Cardiac septum (tissue), 1 donor: ENCODE measurements at regions not wholly inside any gene's neighbourhood (a gene's known extent, or its start where the extent isn't known, plus 50 kb on each side); places are given as distances from the start of the nearest gene placed in this dataset.
"Not testable (repeated sequence)": the region's sequence is repeated elsewhere in the genome, so short reads cannot be mapped to it uniquely, and the experiment has no call there.

Experiments used
- DNase-seq: peaks from one replicate; pipeline ENCODE4 v3.0.0-alpha.2; 2020; ENCODE audit warnings: low spot score
- intact Hi-C: fragments of 100-400 bp; cut with DNase I; formaldehyde crosslinking; loops from one replicate; pipeline ENCODE4 v1.14.0; 2022
- donor health status: DM: no; HTN: no; CAD: no.

DNA sequence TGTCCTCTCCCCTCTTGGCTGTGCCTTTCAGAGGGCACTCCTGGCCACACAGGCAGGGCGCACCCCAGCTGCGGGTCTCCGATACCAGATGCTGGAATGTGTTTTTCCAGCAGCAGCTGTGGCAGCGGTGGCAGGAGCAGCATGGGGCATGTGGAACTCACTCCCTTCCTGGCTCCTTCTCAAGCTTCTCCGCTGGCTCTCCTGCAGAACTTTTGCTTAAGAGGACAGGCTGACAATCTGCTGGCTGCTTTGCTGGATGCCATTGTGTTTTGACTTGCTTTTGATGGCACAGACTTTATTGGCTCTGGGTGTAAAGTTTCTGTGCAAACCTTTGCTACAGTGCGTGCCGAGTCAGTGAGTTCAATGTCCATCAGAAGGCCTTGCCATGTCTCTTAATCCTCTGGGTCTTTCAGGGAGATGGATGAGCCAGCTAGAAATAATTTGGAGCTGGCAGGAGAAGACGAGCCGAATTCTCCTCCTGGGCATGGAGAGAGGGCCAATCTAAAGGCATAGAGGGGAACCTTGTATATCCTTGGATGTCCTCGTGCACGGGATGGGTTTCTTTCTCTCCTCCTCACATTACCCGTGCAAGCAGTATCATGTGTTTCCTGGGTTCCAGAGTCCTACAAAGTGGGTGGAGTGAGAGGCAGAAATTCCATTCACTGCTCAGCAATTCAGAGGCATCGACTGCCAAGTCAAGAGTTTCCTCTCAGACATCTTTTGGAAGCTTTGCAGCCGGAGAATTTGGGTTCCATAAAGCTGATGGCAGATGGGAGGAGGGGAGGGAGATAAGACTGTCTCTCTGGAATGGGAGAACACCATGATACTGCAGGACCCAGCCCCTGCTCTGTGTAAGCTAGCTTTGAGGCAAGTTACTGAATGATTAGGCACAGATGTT lies 231.2 kb downstream of the FGF9 start:
- intact Hi-C loops = no loop called here
- no peak for DNase-seq

GRCh38 chr13:21902709-21903098 lies 231.8 kb downstream of the FGF9 start:
- DNase-seq = no peak
- intact Hi-C loops = no loop called here

DNA sequence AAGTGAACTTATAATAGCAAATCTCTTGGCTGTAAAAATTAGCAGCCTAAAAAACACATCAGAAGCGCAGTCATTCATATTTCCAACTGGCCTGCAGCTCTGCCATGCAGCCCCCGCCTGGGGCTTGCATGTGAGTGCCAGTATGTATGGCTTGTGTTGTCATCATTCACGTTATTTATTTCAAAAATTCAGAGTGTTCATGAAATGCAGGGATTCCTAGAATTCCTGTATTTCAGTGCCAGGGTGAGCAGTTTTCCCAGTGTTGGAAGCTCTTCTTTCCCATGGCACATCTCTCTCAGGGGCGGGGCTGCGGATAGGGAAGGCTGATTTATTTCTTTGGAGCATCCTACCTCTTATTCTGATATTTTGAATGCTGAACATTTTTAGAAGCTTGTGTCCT lies 234.6 kb downstream of the FGF9 start:
- DNase-seq = no peak
- intact Hi-C loops = no loop called here

- no peak for DNase-seq
- intact Hi-C loops = no loop called here
Measured at GRCh38 chr13:21909331-21909730, 238.5 kb downstream of the FGF9 start.

GRCh38 chr13:21910546-21910945 lies 239.7 kb downstream of the FGF9 start:
- DNase-seq = no peak
- intact Hi-C loops = no loop called here

GRCh38 chr13:21911646-21912298 lies 240.9 kb downstream of the FGF9 start:
- no peak for DNase-seq

GRCh38 chr13:21913010-21913409 lies 242.1 kb downstream of the FGF9 start:
- intact Hi-C loops = no loop called here
- no peak for DNase-seq

More at GRCh38 chr13:21911646-21912298, 240.9 kb downstream of the FGF9 start:
- intact Hi-C loops = no loop called here

DNA sequence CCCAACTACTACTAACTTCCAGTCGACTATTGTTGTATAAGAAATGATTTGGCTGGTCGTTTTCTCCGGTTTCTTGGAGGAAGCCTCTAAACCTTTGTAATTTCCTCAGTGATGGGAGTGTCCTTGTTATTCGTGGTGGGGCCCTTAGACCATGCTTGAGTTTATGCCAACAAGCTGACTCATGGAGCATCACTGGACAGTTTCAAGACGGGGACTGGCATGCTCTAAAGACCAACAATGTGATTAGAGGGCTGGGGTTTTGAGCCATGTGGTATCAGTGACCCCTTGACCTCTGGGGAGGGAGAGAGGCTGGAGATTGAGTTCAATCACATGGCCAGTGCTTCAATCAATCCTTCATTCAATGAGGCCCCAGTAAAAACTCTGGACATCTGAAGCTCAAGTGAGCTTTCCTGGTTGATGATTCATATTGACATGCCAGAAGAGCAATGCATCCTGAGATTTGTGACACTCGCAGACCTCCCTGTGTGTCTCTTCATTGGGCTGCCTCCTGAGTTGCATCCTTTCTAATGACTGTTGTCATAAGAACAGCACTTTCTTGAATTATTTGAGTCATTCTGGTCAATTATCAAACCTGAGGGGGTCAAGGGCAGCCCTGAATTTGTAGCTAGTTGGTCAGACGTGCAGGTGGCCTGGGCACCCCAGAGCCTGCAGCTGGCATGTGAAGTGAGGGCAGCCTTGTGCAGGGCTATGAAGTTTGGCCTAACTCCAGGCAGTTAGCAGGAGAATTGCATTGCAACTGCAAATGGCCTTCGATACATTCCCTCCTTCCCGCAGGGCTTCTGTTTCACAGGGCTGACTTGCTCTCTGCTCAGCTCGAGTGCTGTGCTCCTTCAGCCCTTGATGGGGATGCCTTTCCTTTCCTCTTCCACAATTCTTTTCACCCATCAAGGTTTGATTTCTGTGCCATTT lies 246.5 kb downstream of the FGF9 start:
- DNase-seq = no peak
- intact Hi-C loops = no loop called here

GRCh38 chr13:21920802-21921201 lies 249.9 kb downstream of the FGF9 start:
- intact Hi-C loops, DNase-seq: not testable (repeated sequence)

- DNase-seq = no peak
- intact Hi-C loops = no loop called here
Measured at GRCh38 chr13:21924958-21925357, 254.1 kb downstream of the FGF9 start.

DNA sequence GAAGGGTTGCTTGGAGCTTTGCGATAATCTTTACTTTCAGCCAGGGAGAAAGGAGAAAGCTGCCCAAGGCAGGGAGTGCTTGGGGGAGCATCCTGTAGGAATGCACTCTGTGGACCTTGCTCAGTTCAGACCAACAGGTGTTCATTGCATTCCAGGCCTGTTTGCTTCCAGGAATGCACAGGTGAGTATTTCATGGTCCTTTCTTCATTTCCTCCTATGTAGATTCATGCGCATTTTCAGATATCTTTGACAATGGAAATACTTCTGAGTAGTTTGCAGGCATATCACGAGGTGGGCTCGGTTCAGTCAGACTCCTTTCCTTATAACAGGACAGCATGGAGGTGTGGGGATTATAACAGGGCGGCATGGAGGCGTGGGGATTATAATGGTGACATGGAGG lies 254.8 kb downstream of the FGF9 start:
- intact Hi-C loops = no loop called here
- no peak for DNase-seq

- no peak for DNase-seq
- intact Hi-C loops = no loop called here
Measured at GRCh38 chr13:21929400-21929799, 258.5 kb downstream of the FGF9 start.

DNA sequence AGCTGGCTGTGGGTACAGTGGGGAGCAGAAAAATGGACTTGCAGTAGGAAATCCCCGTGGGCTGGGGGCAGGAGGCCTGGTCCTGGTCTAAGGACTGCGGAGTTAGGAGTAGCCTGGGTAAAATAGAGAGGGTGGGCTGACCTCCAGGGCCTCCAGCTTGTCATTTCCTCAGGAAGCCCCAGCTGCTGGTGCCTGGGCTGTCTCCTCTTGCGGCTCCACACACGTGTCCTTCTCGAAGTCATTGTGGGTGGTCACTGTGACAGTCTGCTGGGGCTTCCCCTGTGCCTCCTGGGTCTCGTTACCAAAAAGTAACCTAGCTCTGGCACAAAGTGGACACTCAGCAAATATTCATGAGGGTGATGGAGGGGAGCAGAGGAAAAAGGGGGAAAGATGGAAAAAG lies 259.7 kb downstream of the FGF9 start:
- DNase-seq = no peak
- intact Hi-C loops = no loop called here

DNA sequence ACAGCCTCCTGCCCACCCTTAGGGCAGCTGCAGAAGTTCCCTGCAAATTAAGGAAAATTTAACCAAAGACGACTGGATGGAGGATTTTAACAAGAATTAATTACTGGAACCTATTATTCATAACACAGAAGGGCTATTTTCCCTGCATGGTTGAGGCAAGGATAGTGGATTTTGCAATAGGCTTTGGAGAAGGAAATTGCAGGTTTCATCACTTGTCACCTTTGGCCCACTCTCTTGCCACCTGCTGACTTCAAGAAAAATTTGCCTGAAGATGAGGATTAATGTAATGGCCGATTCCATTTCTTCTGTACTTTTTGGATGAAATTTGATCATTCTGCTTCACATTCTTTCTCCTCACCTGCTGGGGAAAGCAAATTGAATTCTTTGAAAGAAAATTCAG lies 261.7 kb downstream of the FGF9 start:
- intact Hi-C loops = no loop called here
- DNase-seq = no peak

DNA sequence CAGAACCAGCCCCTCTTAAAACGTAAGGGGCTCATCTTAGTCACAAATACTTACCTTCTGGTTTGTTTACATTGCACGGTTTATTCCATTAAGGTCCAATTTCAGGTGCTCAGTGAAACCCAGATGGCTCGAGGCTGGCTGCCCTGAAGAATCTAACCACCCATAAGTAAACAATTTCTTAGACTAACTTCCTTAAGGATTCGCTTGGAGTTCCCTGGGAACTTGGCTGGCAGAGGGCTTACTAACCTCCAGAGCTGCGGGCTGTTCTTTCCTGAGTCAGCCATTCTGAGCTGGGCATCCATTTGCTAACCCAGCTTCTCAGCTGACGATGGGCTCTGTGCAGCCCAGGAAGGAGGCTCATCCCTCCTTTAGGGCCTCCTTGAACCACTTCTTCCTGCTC lies 262.1 kb downstream of the FGF9 start:
- intact Hi-C loops = no loop called here

GRCh38 chr13:21934284-21934683 lies 263.4 kb downstream of the FGF9 start:
- DNase-seq = no peak
- intact Hi-C loops = no loop called here

More for the DNA sequence above, 262.1 kb downstream of the FGF9 start:
- no peak for DNase-seq

- no peak for DNase-seq
- intact Hi-C loops = no loop called here
Measured at GRCh38 chr13:21936674-21937073, 265.8 kb downstream of the FGF9 start.

DNA sequence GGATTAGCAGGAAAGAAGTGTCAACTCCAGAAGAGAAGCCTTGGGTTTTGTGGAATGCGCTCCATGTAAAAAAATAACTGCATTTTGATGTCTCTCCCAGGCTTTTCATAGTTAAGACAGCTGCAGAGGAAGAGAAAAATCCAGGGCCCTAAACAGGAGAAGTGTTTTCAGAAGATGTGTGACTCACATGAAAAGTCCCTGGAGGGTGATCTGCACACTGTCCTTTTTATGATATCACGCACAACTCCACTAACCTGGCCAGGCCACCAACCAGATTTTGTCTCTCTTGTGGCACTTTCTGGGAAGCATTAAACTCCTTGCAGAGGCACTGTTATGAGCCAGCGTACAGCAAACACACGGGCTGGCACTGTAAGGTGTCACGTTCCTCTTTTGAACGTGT lies 267.3 kb downstream of the FGF9 start:
- no peak for DNase-seq
- intact Hi-C loops = no loop called here

DNA sequence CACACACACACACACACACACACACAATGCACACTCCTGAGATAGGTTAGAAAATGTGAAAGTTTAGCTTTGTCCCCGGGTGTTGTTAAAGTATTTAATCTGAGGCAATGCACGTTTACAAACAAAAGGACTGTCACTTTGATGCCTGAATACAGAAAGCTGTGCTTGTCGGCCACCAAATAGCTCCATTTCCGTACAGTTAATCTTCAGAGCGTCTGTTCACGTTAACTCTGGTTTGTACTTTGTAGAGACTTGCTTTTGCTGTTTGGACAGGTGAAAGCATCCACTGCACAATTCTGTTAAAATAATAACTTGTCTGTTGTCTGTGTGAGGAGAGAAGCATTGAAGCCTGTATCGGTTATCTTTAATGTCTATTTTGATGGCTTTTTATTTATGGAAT lies 267.8 kb downstream of the FGF9 start:
- intact Hi-C loops = no loop called here
- no peak for DNase-seq

DNA sequence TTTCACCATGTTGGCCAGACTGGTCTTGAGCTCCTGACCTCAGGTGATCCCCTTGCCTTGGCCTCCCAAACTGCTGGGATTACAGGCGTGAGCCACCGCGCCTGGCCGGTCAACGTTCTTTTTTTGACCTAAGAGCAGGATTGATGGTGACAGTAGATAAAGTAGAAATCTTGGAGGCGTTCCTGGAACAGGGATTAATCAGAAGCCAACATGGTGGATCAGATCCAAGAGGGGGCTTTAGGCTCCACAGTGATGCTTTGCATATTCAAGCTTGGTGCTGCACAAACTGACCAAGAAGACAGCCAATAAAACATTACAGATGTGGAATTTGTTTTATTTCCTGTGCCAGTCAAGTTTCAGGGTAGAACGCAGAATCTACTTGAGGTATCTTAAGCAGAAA lies 271.2 kb downstream of the FGF9 start:
- no peak for DNase-seq
- intact Hi-C loops = no loop called here
